ENCODE measurements at regions not wholly inside any gene's neighbourhood (a gene's known extent, or its start where the extent isn't known, plus 50 kb on each side); places are given as distances from the start of the nearest gene placed in this dataset.

DNA sequence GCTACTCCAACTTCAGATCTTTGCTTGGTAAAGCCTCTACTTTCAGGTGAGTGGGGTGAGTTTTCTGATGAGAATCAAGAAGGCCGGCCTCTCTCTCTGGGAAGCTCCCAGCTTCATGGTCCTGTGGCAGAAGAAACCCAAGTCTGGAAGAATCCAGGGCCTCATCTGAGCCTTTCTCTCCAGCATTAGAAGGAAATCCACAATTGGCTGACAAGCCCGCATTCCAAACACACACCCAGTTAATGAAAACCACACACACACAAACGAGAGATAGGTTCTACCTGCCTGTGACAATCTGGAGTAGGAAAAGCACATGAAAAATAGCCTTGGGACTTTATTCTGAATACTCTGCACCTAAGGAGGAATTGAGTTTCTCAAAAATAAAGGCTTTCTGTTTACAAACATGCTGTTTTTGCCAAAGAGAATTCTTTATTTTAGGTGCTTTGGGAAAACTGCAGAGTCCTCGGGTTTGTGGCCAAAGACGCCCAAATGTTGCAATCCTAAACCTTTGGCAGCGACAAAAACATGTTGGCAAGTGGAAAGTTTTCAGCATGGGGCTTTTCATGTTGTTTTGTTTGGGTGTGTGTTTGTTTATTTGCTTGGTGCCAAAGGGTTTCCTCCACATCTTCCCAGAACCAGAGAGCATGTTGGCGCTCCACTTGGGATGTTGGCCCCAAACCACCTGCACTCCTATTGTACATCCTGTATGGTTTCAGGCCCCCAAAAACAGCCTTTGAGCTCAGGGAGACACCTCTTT is 216.2 kb downstream of the SETD4 start:
- TF ChIP-seq, protein P1, sequence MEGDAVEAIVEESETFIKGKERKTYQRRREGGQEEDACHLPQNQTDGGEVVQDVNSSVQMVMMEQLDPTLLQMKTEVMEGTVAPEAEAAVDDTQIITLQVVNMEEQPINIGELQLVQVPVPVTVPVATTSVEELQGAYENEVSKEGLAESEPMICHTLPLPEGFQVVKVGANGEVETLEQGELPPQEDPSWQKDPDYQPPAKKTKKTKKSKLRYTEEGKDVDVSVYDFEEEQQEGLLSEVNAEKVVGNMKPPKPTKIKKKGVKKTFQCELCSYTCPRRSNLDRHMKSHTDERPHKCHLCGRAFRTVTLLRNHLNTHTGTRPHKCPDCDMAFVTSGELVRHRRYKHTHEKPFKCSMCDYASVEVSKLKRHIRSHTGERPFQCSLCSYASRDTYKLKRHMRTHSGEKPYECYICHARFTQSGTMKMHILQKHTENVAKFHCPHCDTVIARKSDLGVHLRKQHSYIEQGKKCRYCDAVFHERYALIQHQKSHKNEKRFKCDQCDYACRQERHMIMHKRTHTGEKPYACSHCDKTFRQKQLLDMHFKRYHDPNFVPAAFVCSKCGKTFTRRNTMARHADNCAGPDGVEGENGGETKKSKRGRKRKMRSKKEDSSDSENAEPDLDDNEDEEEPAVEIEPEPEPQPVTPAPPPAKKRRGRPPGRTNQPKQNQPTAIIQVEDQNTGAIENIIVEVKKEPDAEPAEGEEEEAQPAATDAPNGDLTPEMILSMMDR (IDR thresholded peaks at IDR 0.05; ENCODE audit: extremely low read depth in 1 of 2, insufficient read depth in 1 of 2, low read depth in 1 of 2, low read length in 2 of 2) = no peak
- TF ChIP-seq POLR2AphosphoS5 (IDR thresholded peaks at IDR 0.05; ENCODE audit: insufficient read depth, low read depth, low read length) (no peak), EZH2 (IDR thresholded peaks at IDR 0.05; ENCODE audit: borderline replicate concordance, low read depth, low read length, severe bottlenecking) (no peak), POLR2A (IDR thresholded peaks at IDR 0.05; ENCODE audit: low read depth, low read length) (no peak), MYC (IDR thresholded peaks at IDR 0.05; ENCODE audit: low read depth, low read length) (no peak), FOS (IDR thresholded peaks at IDR 0.05; ENCODE audit: borderline replicate concordance, insufficient read depth, low read length) (no peak), JUN (IDR thresholded peaks at IDR 0.05; ENCODE audit: borderline replicate concordance, insufficient read depth, insufficient read length, low read depth) (no peak)
- TF ChIP-seq, protein P2, sequence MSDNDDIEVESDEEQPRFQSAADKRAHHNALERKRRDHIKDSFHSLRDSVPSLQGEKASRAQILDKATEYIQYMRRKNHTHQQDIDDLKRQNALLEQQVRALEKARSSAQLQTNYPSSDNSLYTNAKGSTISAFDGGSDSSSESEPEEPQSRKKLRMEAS (IDR thresholded peaks at IDR 0.05; ENCODE audit: insufficient read depth, insufficient read length) = no peak

Data from endothelial cell of umbilical vein (primary cell).